B cell (primary cell): ENCODE measurements at regions not wholly inside any gene's neighbourhood (a gene's known extent, or its start where the extent isn't known, plus 50 kb on each side); places are given as distances from the start of the nearest gene placed in this dataset.

Experiments used
- CTCF ChIP-seq: fragments of 200-600 bp; IDR thresholded peaks from one replicate; pipeline ENCODE4 v1.8.0; 2022; ENCODE audit warnings: antibody characterized with exemption, mild to moderate bottlenecking
- EZH2 ChIP-seq: IDR thresholded peaks from 2 replicates; pipeline ENCODE4 v1.6.1; 2012; ENCODE audit warnings: borderline replicate concordance, low read depth, mild to moderate bottlenecking, moderate library complexity, low read length; ENCODE audit not compliant: insufficient read depth, poor library complexity, severe bottlenecking

- TF ChIP-seq CTCF = no peak
- TF ChIP-seq EZH2 = no peak
Measured at GRCh38 chr11:50155508-50155907, 122.8 kb downstream of the OR4C45 start.
